Sigmoid colon (tissue), 4 donors: ENCODE measurements at regions not wholly inside any gene's neighbourhood (a gene's known extent, or its start where the extent isn't known, plus 50 kb on each side); places are given as distances from the start of the nearest gene placed in this dataset.

Experiments
- CTCF ChIP-seq, 4 experiments: fragments of 450-650 bp in 3 of 4; fragments of 200-600 bp in 1 of 4; IDR thresholded peaks; one replicate each; pipeline ENCODE4 v1.5.1; 2016 to 2019; ENCODE audit warnings: antibody characterized with exemption in 4 of 4, mild to moderate bottlenecking in 3 of 4, moderate library complexity in 2 of 4
- EP300 ChIP-seq, 4 donors: sonication (generic); formaldehyde crosslinking; IDR thresholded peaks; one replicate each; pipeline ENCODE4 v1.6.1; 2017; ENCODE audit warnings: antibody characterized with exemption in 4 of 4
- POLR2A ChIP-seq, 2 donors: fragments of 450-650 bp; IDR thresholded peaks; one replicate each; pipeline ENCODE4 v1.6.1; 2016; ENCODE audit warnings: antibody characterized with exemption in 2 of 2, mild to moderate bottlenecking in 2 of 2, moderate library complexity in 2 of 2
- POLR2AphosphoS5 ChIP-seq, 4 donors: sonication (generic); formaldehyde crosslinking; IDR thresholded peaks; one replicate each; pipeline ENCODE4 v1.6.1; 2017; ENCODE audit warnings: antibody characterized with exemption in 4 of 4

GRCh38 chr5:115384587-115385375 is 88.3 kb upstream of the CCDC112 start:
- TF ChIP-seq CTCF (IDR thresholded peaks at IDR 0.05) (no peak), POLR2A (IDR thresholded peaks at IDR 0.05) (no peak), POLR2AphosphoS5 (IDR thresholded peaks at IDR 0.05) (no peak), EP300 (IDR thresholded peaks at IDR 0.05) (no peak)
